OCI-LY3 (cell line): ENCODE measurements at regions not wholly inside any gene's neighbourhood (a gene's known extent, or its start where the extent isn't known, plus 50 kb on each side); places are given as distances from the start of the nearest gene placed in this dataset.
"Not testable (repeated sequence)": the region's sequence is repeated elsewhere in the genome, so short reads cannot be mapped to it uniquely, and the experiment has no call there.

Source experiments
- H2AFZ ChIP-seq: fragments of 200-600, 300-600 bp; shearing (Covaris generic); 2 replicates; pipeline ENCODE4 v1.6.0; 2014; ENCODE audit warnings: antibody characterized with exemption, low read depth, low read length
- H3K27ac ChIP-seq: fragments of 200-600, 300-600 bp; sonication (generic); 2 replicates; pipeline ENCODE4 v1.5.1; 2014; ENCODE audit warnings: mild to moderate bottlenecking, low read length, moderate library complexity, mixed read lengths
- H3K27me3 ChIP-seq: fragments of 200-600, 300-600 bp; sonication (generic); 2 replicates; pipeline ENCODE4 v1.6.1; 2014; ENCODE audit warnings: low read depth, low read length, mixed read lengths
- H3K36me3 ChIP-seq: fragments of 200-600, 300-600 bp; sonication (generic); replicated peaks from 2 replicates; pipeline ENCODE3; 2014; ENCODE audit warnings: low read depth, low read length, mixed read lengths
- H3K4me1 ChIP-seq: fragments of 300-600, 200-600 bp; sonication (generic); 2 replicates; pipeline ENCODE4 v1.6.1; 2014; ENCODE audit warnings: low read length, mixed read lengths
- H3K4me2 ChIP-seq: fragments of 200-600, 300-600 bp; sonication (generic); 2 replicates; pipeline ENCODE4 v1.6.1; 2014; ENCODE audit warnings: low read length, mixed read lengths
- H3K4me3 ChIP-seq: fragments of 300-600, 200-600 bp; sonication (generic); 2 replicates; pipeline ENCODE4 v1.5.1; 2014; ENCODE audit warnings: antibody characterized with exemption, mild to moderate bottlenecking, low read length, moderate library complexity
- H3K79me2 ChIP-seq: fragments of 300-600, 200-600 bp; shearing (Covaris generic); 2 replicates; pipeline ENCODE4 v1.6.1; 2014; ENCODE audit warnings: mild to moderate bottlenecking, low read length, mixed read lengths
- H3K9ac ChIP-seq: fragments of 300-600, 200-600 bp; shearing (Covaris generic); 2 replicates; pipeline ENCODE4 v1.6.0; 2014; ENCODE audit warnings: mild to moderate bottlenecking, low read length, moderate library complexity
- H3K9me3 ChIP-seq: fragments of 200-600, 300-600 bp; shearing (Covaris generic); 2 replicates; pipeline ENCODE4 v1.6.1; 2014; ENCODE audit warnings: low read length, mixed read lengths; ENCODE audit not compliant: insufficient read depth
- H4K20me1 ChIP-seq: fragments of 200-600, 300-600 bp; sonication (generic); 2 replicates; pipeline ENCODE4 v1.6.1; 2016; ENCODE audit warnings: low read length, mixed read lengths; ENCODE audit not compliant: insufficient read depth
- EZH2phosphoT487 ChIP-seq: fragments of 200-600 bp; shearing (Covaris generic); IDR thresholded peaks from 2 replicates; pipeline ENCODE4 v1.6.1; 2018; ENCODE audit warnings: antibody characterized with exemption, mixed run types, low read depth
- TF ChIP-seq, protein P1 (sequence below): fragments of 200-600, 300-600 bp; sonication (generic); IDR thresholded peaks from 2 replicates; pipeline ENCODE4 v1.5.1; 2014; ENCODE audit warnings: antibody characterized with exemption, low read length, low read depth

DNA sequence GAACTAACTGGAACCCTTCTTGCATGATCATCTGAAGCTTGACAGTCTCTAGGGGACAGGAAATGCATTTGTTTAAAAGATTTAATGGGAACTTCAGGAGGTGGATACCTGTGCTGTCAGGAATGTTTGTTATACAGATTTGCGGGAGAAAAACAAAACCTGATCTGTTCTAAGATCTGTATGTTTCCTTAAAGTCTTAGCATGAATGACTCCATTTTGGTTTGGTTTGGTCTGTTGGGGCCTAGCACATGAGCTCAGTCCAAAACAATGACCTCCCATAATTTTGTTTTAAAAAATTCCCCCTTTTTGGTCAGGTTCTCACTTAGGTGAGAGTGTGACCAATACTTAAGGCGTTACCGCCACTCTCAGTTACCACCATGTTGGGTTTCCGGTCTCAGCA, 138.7 kb downstream of the AKR1D1 start:
- H3K4me3 ChIP-seq = no peak overlapping the region
- no peak overlapping the region for H3K9ac ChIP-seq
- H3K27me3 ChIP-seq = no peaks in the 10 kb centered on the region
- H3K4me1 ChIP-seq = no peaks in the 10 kb centered on the region
- H3K9me3 ChIP-seq = no peaks in the 10 kb centered on the region
- TF ChIP-seq, protein P1, sequence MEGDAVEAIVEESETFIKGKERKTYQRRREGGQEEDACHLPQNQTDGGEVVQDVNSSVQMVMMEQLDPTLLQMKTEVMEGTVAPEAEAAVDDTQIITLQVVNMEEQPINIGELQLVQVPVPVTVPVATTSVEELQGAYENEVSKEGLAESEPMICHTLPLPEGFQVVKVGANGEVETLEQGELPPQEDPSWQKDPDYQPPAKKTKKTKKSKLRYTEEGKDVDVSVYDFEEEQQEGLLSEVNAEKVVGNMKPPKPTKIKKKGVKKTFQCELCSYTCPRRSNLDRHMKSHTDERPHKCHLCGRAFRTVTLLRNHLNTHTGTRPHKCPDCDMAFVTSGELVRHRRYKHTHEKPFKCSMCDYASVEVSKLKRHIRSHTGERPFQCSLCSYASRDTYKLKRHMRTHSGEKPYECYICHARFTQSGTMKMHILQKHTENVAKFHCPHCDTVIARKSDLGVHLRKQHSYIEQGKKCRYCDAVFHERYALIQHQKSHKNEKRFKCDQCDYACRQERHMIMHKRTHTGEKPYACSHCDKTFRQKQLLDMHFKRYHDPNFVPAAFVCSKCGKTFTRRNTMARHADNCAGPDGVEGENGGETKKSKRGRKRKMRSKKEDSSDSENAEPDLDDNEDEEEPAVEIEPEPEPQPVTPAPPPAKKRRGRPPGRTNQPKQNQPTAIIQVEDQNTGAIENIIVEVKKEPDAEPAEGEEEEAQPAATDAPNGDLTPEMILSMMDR = no peak
- TF ChIP-seq EZH2phosphoT487 = no peak
- no peaks in the 10 kb centered on the region for H3K79me2 ChIP-seq
- no peak overlapping the region for H3K27ac ChIP-seq
- no peak overlapping the region for H3K4me2 ChIP-seq
- H3K36me3 ChIP-seq = no peaks in the 10 kb centered on the region
- H2AFZ ChIP-seq = no peak overlapping the region
- H4K20me1 ChIP-seq = no peaks in the 10 kb centered on the region

DNA sequence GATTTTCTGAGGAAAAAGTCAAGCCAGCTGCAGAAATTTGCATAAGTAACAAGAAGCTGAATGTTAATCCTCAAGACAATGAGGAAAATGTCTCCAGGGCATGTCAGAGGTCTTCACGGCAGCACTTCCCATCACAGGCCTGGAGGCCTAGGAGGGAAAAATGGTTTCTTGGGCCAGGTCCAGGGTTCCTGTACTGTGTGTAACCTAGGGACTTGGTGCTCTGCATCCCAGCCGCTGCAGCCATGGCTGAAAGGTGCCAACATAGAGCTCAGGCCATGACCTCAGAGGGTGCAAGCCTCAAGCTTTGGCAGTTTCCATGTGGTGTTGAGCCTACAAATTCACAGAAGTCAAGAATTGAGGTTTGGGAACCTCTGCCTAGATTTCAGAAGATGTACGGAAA, 144.1 kb downstream of the AKR1D1 start:
- H3K4me3 ChIP-seq, H2AFZ ChIP-seq, H3K9me3 ChIP-seq, H4K20me1 ChIP-seq, H3K79me2 ChIP-seq, H3K27ac ChIP-seq, H3K36me3 ChIP-seq, H3K27me3 ChIP-seq, H3K4me2 ChIP-seq, H3K4me1 ChIP-seq, H3K9ac ChIP-seq: not testable (repeated sequence)

DNA sequence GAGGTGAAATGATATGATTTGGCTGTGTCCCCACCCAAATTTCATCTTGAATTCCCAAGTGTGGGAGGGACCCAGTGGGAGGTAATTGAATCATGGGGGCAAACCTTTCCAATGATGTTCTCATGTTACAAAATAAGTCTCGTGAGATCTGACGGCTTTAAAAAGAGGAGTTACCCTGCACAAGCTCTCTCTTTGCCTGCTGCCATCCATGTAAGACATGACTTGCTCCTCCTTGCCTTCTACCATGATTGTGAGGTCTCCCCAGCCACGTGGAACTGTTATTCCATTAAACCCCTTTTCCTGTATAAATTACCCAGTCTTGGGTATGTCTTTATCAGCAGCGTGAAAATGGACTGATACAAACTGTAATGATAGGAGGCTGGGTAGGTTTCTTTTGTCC, 145.1 kb downstream of the AKR1D1 start:
- not testable (repeated sequence) for H3K4me1 ChIP-seq, H3K4me2 ChIP-seq, H3K9me3 ChIP-seq, H3K79me2 ChIP-seq, H4K20me1 ChIP-seq, H3K9ac ChIP-seq, H2AFZ ChIP-seq, H3K27ac ChIP-seq, H3K36me3 ChIP-seq, H3K4me3 ChIP-seq, H3K27me3 ChIP-seq

DNA sequence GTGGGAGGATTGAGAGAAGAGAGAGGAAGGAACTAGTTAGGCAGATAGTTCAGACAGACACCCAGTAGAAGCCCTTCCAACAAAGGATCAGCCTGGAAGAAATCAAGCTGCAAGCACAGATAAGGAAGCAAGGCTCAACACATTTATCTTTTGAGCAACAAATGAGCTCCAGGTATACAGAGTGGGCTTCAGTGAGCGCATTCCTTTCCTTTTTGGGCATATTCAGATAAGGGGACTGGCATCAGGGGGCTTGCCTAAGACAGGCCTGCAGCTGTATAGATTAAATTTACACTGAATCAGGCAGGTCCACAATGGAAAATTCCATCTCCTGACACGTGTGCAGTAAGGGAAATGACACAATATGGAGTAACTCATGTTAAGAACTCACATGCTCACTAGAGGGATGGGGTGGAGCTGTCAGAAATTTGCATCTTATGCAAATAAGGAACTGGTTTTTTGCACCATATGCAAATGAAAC, 147.2 kb downstream of the AKR1D1 start:
- no peaks in the 10 kb centered on the region for H3K36me3 ChIP-seq
- no peaks in the 10 kb centered on the region for H3K4me1 ChIP-seq

DNA sequence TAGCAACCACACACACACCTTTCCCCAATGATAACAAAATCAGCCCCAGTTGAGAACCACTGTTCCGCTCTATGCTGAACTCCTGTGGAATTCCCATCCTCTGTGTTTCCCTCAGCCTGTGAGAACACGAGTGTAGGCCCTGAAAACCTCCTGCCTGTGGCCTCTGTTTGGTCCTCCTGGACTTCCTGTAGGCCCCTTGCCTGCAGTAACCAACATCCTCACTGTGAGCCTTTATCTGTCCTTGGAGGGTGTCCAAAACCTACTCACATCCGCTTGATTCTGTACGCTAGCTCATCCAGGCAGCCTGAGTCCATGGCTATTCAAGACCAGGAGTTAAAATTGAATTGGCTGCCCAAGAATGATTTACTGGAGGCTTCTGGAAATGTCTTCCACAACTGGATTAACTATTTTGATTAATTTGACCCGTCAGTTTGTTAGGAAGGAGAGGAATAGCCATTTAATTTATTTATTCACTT, 149.8 kb downstream of the AKR1D1 start:
- H3K36me3 ChIP-seq = no peaks in the 10 kb centered on the region
- H3K9ac ChIP-seq = no peak overlapping the region
- no peak overlapping the region for H3K4me2 ChIP-seq
- no peak overlapping the region for H3K4me3 ChIP-seq
- H3K4me1 ChIP-seq = no peaks in the 10 kb centered on the region
- no peak overlapping the region for H2AFZ ChIP-seq
- no peak overlapping the region for H3K27ac ChIP-seq
- no peaks in the 10 kb centered on the region for H4K20me1 ChIP-seq
- no peaks in the 10 kb centered on the region for H3K27me3 ChIP-seq
- no peaks in the 10 kb centered on the region for H3K79me2 ChIP-seq
- TF ChIP-seq, protein P1 = no peak
- TF ChIP-seq EZH2phosphoT487 = no peak
- H3K9me3 ChIP-seq = no peaks in the 10 kb centered on the region; the same call in 1 of the 2 replicates

More for the DNA sequence above, 147.2 kb downstream of the AKR1D1 start:
- H3K9ac ChIP-seq = no peak overlapping the region
- H3K9me3 ChIP-seq = no peaks in the 10 kb centered on the region; the same call in 1 of the 2 replicates
- no peak overlapping the region for H3K4me3 ChIP-seq
- no peaks in the 10 kb centered on the region for H4K20me1 ChIP-seq
- no peak overlapping the region for H3K27ac ChIP-seq
- H3K27me3 ChIP-seq = no peaks in the 10 kb centered on the region
- H2AFZ ChIP-seq = no peak overlapping the region
- no peak for TF ChIP-seq EZH2phosphoT487
- TF ChIP-seq, protein P1 = no peak
- H3K4me2 ChIP-seq = no peak overlapping the region
- no peaks in the 10 kb centered on the region for H3K79me2 ChIP-seq
